ENCODE measurements at regions not wholly inside any gene's neighbourhood (a gene's known extent, or its start where the extent isn't known, plus 50 kb on each side); places are given as distances from the start of the nearest gene placed in this dataset.

- Histone ChIP-seq H3K36me3 (ENCODE audit: control insufficient read depth, insufficient read depth, low read length) (no peaks in the 10 kb centered on the region), H3K27ac (ENCODE audit: low read length) (no peak overlapping the region), H3K4me1 (ENCODE audit: control insufficient read depth, insufficient read depth, low read length) (peaks cover 15% of the 10 kb centered on the region), H3K9me3 (ENCODE audit: control insufficient read depth, low read depth, low read length) (no peaks in the 10 kb centered on the region), H3K4me3 (ENCODE audit: low read length) (no peak overlapping the region), H3K27me3 (ENCODE audit: control insufficient read depth, insufficient read depth, low read length) (no peaks in the 10 kb centered on the region)
- no peak for DNase-seq
- WGBS (ENCODE audit: insufficient coverage, low lambda C conversion rate): 100% methylated on average over 1 of the region's 5 CpGs
Observed at GRCh38 chr14:53861781-53862180, 94.8 kb downstream of the BMP4 start.

- WGBS (ENCODE audit: insufficient coverage, low lambda C conversion rate): no CpG with 5 or more reads among the region's 1 CpG
- H3K36me3 ChIP-seq (ENCODE audit: control insufficient read depth, insufficient read depth, low read length): no peaks in the 10 kb centered on the region
- no peaks in the 10 kb centered on the region for H3K27me3 ChIP-seq (ENCODE audit: control insufficient read depth, insufficient read depth, low read length)
- peak overlapping the region; percentile 85 for H3K27ac ChIP-seq (ENCODE audit: low read length)
- peaks cover 3% of the 10 kb centered on the region for H3K9me3 ChIP-seq (ENCODE audit: control insufficient read depth, low read depth, low read length)
- no peak overlapping the region for H3K4me3 ChIP-seq (ENCODE audit: low read length)
- H3K4me1 ChIP-seq (ENCODE audit: control insufficient read depth, insufficient read depth, low read length): peaks cover 15% of the 10 kb centered on the region
- peak; percentile 48 to 79 for DNase-seq
Observed at GRCh38 chr14:53858345-53858684, 98.3 kb downstream of the BMP4 start.

- no peaks in the 10 kb centered on the region for H3K27me3 ChIP-seq (ENCODE audit: control insufficient read depth, insufficient read depth, low read length)
- no CpG with 5 or more reads among the region's 5 CpGs for WGBS (ENCODE audit: insufficient coverage, low lambda C conversion rate)
- peak in 1 of 2 donors; percentile 70 for DNase-seq
- peaks cover 16% of the 10 kb centered on the region for H3K4me1 ChIP-seq (ENCODE audit: control insufficient read depth, insufficient read depth, low read length)
- H3K9me3 ChIP-seq (ENCODE audit: control insufficient read depth, low read depth, low read length): peaks cover 3% of the 10 kb centered on the region
- H3K4me3 ChIP-seq (ENCODE audit: low read length): no peak overlapping the region
- peak overlapping the region; percentile 85 for H3K27ac ChIP-seq (ENCODE audit: low read length)
- H3K36me3 ChIP-seq (ENCODE audit: control insufficient read depth, insufficient read depth, low read length): no peaks in the 10 kb centered on the region
Observed at GRCh38 chr14:53857625-53858344, 98.8 kb downstream of the BMP4 start.

GRCh38 chr14:53855574-53855973 is 101.1 kb downstream of the BMP4 start:
- Histone ChIP-seq H3K4me3 (ENCODE audit: low read length) (no peak overlapping the region), H3K27me3 (ENCODE audit: control insufficient read depth, insufficient read depth, low read length) (no peaks in the 10 kb centered on the region), H3K4me1 (ENCODE audit: control insufficient read depth, insufficient read depth, low read length) (peaks cover 36% of the 10 kb centered on the region), H3K36me3 (ENCODE audit: control insufficient read depth, insufficient read depth, low read length) (no peaks in the 10 kb centered on the region), H3K9me3 (ENCODE audit: control insufficient read depth, low read depth, low read length) (peaks cover 3% of the 10 kb centered on the region), H3K27ac (ENCODE audit: low read length) (no peak overlapping the region)
- WGBS (ENCODE audit: insufficient coverage, low lambda C conversion rate): 83% methylated on average over 2 of the region's 2 CpGs
- no peak for DNase-seq

- peak overlapping the region; percentile 32 for H3K27ac ChIP-seq (ENCODE audit: low read length)
Observed at GRCh38 chr14:53855127-53855526, 101.5 kb downstream of the BMP4 start.

GRCh38 chr14:53851394-53852090 is 105.1 kb downstream of the BMP4 start:
- Histone ChIP-seq H3K4me1 (ENCODE audit: control insufficient read depth, insufficient read depth, low read length) (peaks cover 29% of the 10 kb centered on the region), H3K4me3 (ENCODE audit: low read length) (no peak overlapping the region), H3K36me3 (ENCODE audit: control insufficient read depth, insufficient read depth, low read length) (no peaks in the 10 kb centered on the region), H3K9me3 (ENCODE audit: control insufficient read depth, low read depth, low read length) (peaks cover 3% of the 10 kb centered on the region), H3K27me3 (ENCODE audit: control insufficient read depth, insufficient read depth, low read length) (no peaks in the 10 kb centered on the region), H3K27ac (ENCODE audit: low read length) (peak overlapping the region; percentile 70)
- peak in 1 of 2 donors; percentile 48 for DNase-seq
- 33% methylated on average over 2 of the region's 6 CpGs for WGBS (ENCODE audit: insufficient coverage, low lambda C conversion rate)

More at GRCh38 chr14:53855127-53855526, 101.5 kb downstream of the BMP4 start:
- H3K27me3 ChIP-seq (ENCODE audit: control insufficient read depth, insufficient read depth, low read length): no peaks in the 10 kb centered on the region
- peaks cover 3% of the 10 kb centered on the region for H3K9me3 ChIP-seq (ENCODE audit: control insufficient read depth, low read depth, low read length)
- DNase-seq: peak in 1 of 2 donors; percentile 61
- H3K4me1 ChIP-seq (ENCODE audit: control insufficient read depth, insufficient read depth, low read length): peaks cover 41% of the 10 kb centered on the region
- H3K36me3 ChIP-seq (ENCODE audit: control insufficient read depth, insufficient read depth, low read length): no peaks in the 10 kb centered on the region
- H3K4me3 ChIP-seq (ENCODE audit: low read length): no peak overlapping the region

- no peaks in the 10 kb centered on the region for H3K27me3 ChIP-seq (ENCODE audit: control insufficient read depth, insufficient read depth, low read length)
- H3K36me3 ChIP-seq (ENCODE audit: control insufficient read depth, insufficient read depth, low read length): no peaks in the 10 kb centered on the region
- 58% methylated on average over 3 of the region's 4 CpGs for WGBS (ENCODE audit: insufficient coverage, low lambda C conversion rate)
- H3K4me3 ChIP-seq (ENCODE audit: low read length): no peak overlapping the region
- H3K9me3 ChIP-seq (ENCODE audit: control insufficient read depth, low read depth, low read length): peaks cover under 1% of the 10 kb centered on the region
- DNase-seq: peak; percentile 38 to 51
- H3K4me1 ChIP-seq (ENCODE audit: control insufficient read depth, insufficient read depth, low read length): peaks cover 33% of the 10 kb centered on the region
- peak overlapping the region; percentile 70 for H3K27ac ChIP-seq (ENCODE audit: low read length)
Observed at GRCh38 chr14:53850714-53851296, 105.8 kb downstream of the BMP4 start.

GRCh38 chr14:53849549-53849948 is 107.1 kb downstream of the BMP4 start:
- peak overlapping the region; percentile 70 for H3K27ac ChIP-seq (ENCODE audit: low read length)
- H3K36me3 ChIP-seq (ENCODE audit: control insufficient read depth, insufficient read depth, low read length): no peaks in the 10 kb centered on the region
- no peaks in the 10 kb centered on the region for H3K27me3 ChIP-seq (ENCODE audit: control insufficient read depth, insufficient read depth, low read length)
- no peak for DNase-seq
- no peaks in the 10 kb centered on the region for H3K9me3 ChIP-seq (ENCODE audit: control insufficient read depth, low read depth, low read length)
- no peak overlapping the region for H3K4me3 ChIP-seq (ENCODE audit: low read length)
- WGBS (ENCODE audit: insufficient coverage, low lambda C conversion rate): 83% methylated on average over 1 of the region's 6 CpGs
- H3K4me1 ChIP-seq (ENCODE audit: control insufficient read depth, insufficient read depth, low read length): peaks cover 33% of the 10 kb centered on the region

GRCh38 chr14:53848854-53849253 is 107.8 kb downstream of the BMP4 start:
- H3K4me1 ChIP-seq (ENCODE audit: control insufficient read depth, insufficient read depth, low read length): peaks cover 33% of the 10 kb centered on the region
- H3K36me3 ChIP-seq (ENCODE audit: control insufficient read depth, insufficient read depth, low read length): no peaks in the 10 kb centered on the region
- no peak overlapping the region for H3K27ac ChIP-seq (ENCODE audit: low read length)
- no peak overlapping the region for H3K4me3 ChIP-seq (ENCODE audit: low read length)
- no peaks in the 10 kb centered on the region for H3K27me3 ChIP-seq (ENCODE audit: control insufficient read depth, insufficient read depth, low read length)
- WGBS (ENCODE audit: insufficient coverage, low lambda C conversion rate): no CpG with 5 or more reads among the region's 5 CpGs
- DNase-seq: no peak
- no peaks in the 10 kb centered on the region for H3K9me3 ChIP-seq (ENCODE audit: control insufficient read depth, low read depth, low read length)

GRCh38 chr14:53847881-53848280 is 108.7 kb downstream of the BMP4 start:
- no peaks in the 10 kb centered on the region for H3K36me3 ChIP-seq (ENCODE audit: control insufficient read depth, insufficient read depth, low read length)
- DNase-seq: no peak
- no peak overlapping the region for H3K4me3 ChIP-seq (ENCODE audit: low read length)
- H3K27me3 ChIP-seq (ENCODE audit: control insufficient read depth, insufficient read depth, low read length): no peaks in the 10 kb centered on the region
- whole genome bisulfite sequencing (ENCODE audit: insufficient coverage, low lambda C conversion rate): no CpG with 5 or more reads among the region's 7 CpGs
- peaks cover 33% of the 10 kb centered on the region for H3K4me1 ChIP-seq (ENCODE audit: control insufficient read depth, insufficient read depth, low read length)
- no peaks in the 10 kb centered on the region for H3K9me3 ChIP-seq (ENCODE audit: control insufficient read depth, low read depth, low read length)
- no peak overlapping the region for H3K27ac ChIP-seq (ENCODE audit: low read length)
